IPS DF 19.7 (cell line): ENCODE measurements at regions not wholly inside any gene's neighbourhood (a gene's known extent, or its start where the extent isn't known, plus 50 kb on each side); places are given as distances from the start of the nearest gene placed in this dataset.
A peak's percentile ranks its signal among the peaks of the same experiment; 100 is the strongest.

Source experiments
- DNase-seq: peaks from one replicate; pipeline ENCODE4 v3.0.0-alpha.2; 2013; ENCODE audit warnings: low read depth, low spot score

DNA sequence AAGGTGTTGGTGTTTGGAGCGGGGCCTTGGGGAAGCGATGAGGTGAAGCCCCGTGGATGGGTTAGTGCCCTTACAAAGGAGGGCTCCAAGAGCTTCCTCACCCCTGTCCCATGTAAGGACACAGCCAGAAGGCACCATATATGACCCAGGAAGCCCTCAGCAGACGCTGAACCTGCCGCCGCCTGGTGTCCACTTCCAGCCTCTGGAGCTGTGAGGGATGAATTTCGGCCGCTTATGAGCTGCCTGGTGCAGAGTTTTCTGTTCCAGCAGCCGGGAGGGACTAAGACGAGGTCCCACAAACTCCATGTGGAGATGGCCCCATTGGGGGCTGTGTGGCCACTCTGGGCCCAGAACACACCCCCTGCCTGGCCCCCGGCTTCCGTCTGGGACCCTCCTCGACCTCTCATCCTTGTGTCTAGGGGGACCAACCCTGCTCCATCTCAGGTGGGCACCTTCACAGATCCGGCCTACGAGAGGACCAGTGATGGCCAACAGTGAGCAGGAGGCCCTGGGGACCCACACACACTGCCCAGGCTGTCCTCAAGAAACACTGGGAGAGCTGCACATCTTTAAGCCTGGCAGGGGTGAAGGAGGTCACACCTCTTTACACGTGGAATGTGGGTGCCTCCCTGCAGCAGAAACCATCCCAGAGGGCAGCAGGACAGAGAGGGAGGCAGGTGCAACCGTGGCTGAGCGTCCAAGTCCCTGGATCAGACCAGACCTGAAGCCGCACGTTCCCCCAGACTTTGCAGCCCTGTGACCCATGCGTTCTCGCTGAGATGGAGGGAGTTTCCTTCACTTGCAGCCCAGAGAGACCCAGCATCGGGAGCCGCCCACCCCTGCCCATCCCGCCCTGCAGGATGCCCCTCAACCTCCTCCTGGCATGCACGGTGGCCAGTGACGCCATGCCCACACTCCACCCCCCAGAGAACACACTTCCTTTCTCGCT is 96.1 kb downstream of the PDGFA start:
- no peak for DNase-seq

DNA sequence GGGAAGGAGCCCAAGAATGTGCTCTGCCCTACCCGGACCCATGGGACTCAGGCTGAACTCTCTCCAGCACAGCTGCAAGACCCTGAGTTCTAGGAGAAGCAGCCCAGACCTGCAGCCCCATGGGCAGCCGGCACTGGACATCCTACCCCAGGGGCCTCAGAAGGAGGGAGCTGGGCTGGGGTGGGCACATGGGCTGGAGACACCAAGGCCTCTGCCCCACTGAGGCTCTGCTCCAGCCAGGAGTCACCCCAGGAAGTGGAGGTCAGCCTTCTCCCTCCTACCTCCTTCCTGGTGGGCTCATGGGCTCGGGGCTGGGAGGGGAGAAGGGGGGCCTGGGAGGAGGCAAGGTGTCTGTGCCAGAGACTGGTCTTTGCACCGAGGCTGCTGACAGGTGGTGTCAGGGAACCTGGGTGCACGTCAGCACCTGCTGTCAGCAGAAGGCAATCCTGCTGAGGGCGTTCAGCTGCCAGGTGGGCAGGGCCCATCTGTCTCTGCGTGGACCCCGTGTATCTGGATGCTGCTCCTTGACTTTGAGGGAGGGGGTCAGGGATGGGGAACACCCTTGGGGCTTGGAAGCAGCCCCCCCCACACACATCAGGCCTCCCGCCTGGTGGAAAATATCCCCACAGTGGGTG is 95.2 kb downstream of the PDGFA start:
- no peak for DNase-seq

DNA sequence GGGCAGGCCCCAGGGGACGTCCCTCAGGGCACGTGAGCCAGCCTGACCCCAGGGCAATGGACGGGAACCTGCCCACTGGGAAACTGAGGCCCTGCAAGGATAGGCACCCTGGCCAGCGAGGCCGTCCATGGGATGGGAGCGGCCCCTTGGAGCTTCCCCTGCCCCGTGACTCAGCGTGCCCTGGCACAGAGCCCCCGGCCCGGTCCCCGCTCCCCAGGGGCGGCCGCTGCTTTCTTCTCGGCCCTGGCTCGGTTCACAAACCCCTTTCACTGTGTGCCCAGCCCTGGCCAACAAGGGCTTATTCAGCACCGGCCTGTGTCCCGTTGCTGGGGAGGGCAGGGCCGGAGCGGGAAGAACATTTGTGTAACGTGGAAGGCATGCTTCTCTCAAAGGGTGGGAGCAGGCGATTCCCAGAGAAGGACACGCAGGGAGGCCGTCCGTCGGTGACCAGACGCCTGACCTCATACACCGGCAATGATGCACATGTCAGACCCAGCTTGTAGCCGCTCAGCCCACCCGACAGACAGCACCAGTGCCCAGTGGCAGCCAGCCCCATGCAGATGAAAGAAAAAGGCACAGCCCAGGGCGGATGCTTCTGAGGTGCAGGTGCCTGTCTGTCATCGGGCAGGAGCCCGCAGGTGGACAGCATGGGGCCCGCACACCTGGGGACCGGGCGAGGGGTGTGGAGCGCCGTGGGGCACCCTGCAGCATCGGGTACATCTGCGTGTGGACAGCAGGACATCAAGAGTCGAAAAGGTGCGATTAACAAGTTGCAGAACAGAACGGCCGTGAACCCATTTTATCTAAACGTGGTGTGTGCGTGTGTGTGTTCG is 94.5 kb downstream of the PDGFA start:
- no peak for DNase-seq

DNA sequence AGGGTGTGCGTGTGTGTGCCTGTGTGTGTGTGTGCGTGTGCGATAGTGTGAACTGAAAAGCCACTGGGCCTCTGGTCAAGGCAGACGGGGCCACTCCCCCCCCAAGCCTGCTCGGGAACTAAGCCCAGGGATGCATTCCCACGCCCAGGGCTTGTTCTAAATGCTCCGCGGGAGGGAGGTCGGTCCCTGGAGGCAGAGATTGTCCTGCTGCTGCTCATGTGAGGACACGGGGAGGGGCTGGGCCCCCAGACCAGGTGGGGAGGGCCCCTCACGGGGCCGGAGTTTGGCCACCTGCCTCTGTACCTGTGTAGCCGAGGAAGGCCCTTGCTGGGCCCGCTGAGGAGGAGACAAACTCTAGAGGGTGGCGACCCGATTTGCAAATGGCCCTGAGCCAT is 93.9 kb downstream of the PDGFA start:
- no peak for DNase-seq

DNA sequence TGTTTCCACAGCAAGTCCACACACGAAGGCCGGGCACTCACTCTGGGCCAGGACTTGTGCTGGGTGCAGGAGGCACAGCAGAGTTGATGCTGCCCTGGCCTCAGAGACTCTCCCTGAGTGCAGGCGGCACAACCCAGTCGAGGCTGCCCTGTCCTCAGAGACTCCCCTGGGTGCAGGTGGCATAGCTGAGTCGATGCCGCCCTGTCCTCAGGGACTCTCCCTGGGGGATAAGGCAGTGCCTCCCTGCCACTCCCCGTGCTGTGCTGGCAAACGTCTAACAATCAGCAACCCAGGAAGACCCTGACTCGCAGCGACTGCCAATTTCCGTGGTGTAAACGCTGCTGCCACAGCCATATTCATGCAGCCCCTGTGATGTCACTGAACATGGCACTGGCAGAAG is 93.1 kb downstream of the PDGFA start:
- DNase-seq: no peak

DNA sequence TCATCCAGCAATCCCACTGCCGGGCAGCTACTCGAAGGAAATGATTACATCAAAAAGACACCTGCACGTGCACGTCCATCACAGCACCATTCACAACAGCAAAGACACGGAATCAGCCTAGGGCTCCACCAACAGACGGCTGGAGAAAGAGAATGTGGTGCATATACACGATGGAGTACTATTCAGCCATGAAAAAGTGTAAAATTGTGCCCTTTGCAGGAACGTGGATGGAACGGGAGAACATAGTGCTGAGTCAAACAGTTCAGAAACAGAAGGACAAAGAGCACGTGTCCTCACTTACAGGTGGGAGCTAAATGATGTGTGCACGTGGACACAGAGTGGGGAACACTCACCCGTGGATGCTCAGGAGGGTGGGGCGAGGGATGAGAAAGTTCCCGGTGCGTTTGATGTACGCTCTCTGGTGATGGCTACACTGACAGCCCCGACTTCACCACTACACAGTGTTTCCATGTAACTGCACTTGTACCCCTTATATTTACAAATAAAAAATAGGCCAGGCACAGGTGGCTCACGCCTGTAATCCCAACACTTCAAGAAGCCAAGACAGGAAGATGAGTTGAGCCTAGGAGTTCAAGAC is 92.0 kb downstream of the PDGFA start:
- DNase-seq: no peak

DNA sequence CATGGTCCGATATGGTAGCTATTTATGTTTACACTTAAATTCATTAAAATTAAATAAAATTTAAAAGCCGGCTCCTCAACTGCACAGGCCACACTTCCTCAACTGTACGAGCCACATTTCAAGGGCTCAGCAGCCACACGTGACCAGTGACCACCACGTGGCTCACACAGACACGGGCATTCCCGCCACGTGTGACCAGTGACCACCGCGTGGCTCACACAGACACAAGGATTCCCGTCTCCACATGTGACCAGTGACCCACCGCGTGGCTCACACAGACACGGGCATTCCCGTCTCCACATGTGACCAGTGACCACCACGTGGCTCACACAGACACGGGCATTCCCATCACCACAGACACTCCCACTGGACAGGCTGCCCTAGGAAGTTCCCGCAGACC is 91.3 kb downstream of the PDGFA start:
- no peak for DNase-seq

DNA sequence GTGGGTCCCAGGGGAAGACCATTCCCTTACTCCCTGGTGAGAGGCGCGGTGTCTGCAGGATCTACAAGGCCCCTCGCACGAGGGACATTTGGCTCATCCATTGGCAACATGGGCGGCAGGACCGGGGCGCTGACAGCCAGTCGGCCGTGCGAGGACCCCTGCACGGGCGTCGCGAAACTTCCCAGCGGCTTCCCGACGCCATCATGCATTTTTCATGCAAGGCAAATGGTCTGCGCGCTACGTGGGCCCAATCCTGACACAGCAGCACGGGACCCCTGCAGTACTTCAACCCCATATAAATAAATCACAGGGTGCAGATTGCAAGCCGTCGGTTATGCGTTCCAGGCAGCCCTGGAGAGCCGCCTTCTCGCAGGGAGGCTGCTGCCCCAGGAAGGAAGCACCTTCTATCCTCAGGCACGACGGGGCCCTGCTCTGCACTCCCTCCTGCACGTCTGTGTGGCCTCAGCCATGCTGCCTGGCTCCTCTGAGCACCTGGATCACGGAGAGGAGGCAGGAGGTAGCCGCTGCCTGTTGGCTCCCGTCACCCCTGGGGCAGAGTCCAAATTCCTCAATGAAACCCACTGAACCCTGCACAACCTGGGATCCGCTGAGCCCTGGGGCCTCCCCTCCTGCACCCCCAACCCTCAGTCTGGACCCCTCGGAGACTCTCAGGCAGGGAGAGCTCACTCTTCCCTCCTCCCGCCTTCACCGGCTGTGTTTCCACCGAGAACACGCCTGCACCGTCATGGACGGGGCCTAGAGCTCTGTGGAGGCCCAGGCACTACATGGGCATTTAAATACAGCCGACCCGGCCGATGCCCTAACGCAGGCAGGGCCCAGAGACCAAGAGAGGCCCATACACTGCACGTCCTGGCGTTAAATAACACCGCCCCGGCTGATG is 90.5 kb downstream of the PDGFA start:
- DNase-seq: no peak

DNA sequence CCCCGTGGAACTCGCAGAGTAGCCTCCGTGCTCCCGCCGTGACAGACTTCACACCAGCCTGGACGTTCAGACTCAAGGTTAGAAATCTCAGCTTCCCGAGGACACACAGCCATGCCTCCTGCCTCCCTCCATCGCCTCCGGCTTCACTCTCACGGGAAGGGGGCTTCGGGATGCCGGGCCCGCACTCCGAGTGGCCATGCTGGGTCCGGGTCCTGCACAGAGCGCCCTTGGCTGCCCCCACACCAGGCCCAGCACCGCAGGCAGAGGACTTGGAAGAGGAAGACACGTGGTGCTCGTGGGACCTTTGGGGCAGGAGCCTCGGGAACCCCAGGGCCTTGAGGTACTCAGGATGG is 89.8 kb downstream of the PDGFA start:
- no peak for DNase-seq

DNA sequence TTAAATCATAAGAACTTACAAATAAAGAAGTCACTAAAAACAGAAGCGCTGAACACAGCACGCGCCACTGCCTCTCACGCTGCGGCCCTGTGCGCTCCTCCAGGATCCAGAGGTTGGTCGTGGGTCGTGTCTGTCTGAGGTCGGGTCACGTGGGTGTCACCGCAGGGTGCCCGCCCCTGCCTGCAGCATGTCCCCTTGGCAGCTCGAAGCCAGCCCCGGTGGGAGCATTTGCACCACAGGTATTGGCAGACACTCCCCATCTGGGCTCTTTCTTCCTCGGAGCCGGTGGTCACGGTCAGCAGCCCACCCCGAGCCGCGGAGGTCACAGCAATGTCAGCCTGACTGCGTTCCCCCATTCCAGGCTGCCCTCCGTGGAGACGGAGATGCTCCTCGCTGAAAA is 88.6 kb downstream of the PDGFA start:
- no peak for DNase-seq

DNA sequence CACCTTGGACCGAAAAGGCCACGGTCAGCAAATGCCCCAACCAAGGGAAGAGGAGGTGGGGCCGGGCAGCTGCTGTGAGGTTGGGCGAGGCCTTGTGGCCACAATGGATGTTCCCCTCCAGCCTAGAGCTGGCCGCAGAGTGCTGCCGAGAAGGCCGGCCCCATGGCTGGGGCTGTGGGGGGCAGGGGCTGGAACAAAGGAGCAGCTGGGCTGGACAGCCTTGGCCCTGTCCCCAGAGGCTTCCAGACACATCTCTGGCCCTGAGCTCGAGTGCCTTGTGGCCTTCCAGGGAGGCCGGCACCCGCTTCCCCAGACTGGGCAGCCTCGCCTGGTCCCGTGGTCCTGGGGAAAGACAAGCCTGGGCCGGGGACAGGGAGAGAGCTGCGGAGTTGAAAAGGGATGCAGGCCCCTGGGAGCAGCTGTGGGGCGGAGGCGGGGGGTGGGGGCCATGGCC is 88.0 kb downstream of the PDGFA start:
- DNase-seq: no peak

DNA sequence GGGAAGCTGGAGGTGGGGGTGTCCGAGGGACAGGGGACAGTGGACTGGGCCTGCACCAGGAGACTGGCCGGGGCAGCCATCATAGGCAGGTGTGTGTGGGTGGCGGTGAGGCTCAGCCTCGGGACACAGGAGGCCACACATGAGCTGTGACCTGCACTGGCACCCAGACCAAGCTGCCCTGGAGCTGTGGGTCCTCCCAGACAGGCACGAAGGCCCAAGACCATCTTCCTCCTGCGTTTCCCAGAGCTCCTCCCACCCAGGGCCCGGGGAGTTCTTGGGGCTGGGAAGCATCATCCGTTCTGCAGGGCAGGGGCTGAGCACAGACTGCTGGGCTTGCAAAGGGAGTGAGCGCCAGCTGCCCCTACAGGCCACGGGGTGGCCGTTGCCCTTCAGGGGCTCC is 87.4 kb downstream of the PDGFA start:
- DNase-seq: no peak

DNA sequence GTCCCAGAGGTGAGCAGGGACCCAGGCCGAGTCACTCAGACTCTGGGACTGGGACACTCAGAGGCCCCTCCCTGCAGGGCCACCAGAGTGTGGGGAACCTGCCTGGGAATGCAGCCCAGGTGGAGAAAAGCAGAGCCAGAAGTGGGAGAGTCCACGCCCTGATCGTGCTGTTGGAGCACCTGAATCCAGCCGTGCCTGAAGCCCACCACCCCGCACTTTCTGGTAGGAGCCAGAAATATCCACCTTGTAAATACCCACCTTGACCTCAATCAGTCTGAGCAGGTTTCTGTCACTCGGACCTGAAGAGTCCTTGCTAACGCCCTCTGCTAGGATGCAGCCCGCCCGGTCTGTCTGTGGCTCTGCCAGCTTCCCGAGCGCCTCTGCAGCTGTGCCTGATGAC is 86.7 kb downstream of the PDGFA start:
- DNase-seq: no peak

DNA sequence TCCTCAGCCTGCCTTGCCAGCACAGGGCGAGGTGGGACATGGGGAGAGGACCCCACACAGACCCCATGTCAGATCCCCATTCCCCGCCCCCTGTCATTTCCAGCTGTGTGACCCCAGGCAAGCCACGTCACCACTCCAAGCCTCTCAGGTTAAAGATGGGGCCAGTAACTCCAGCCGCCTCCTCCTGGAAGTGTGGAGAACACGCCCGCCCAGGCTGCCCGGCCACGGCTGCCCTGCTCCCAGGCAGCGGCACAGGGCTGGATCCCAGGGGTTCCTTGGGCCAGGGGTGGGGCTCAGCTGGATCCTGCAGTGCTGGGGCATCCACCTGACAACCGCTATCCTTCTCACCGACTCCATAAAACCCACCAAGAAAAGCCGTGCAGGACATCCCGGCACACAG is 86.1 kb downstream of the PDGFA start:
- no peak for DNase-seq

DNA sequence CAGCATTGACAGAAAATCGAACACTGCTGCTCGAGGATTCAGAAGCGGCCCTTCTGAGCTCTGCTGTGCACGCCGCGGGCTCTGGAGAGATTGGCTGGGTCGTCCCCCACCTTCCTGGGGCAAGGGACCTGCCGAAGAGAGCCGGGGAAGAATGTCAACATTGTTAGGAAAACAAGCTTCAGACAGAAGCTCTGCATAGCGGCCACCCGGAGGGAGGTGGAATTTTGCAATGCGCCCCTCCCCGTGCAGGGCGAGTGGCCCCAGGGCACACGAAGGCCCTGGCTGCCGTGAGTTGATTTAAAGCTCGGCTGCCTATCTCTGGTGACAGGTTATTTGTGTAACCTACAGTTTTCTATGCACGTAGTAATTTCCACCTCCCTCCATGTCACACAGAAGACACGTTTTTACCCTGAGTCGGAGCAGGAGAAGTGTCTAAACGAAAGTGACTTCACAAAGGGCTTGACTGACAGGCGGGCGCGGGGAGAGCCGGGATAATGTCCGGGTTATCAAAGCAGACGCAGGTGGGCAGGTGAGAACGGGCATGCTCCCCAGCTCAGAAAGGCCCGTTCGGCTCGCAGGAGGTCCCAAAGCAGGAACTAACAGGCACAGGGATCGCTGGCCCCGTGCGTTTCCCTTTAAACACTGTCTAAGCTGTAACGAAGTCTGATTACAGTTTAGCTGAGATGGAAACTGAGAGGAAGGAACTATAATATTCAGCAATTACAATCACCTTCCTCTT is 84.6 kb downstream of the PDGFA start:
- DNase-seq: peak; percentile 65

DNA sequence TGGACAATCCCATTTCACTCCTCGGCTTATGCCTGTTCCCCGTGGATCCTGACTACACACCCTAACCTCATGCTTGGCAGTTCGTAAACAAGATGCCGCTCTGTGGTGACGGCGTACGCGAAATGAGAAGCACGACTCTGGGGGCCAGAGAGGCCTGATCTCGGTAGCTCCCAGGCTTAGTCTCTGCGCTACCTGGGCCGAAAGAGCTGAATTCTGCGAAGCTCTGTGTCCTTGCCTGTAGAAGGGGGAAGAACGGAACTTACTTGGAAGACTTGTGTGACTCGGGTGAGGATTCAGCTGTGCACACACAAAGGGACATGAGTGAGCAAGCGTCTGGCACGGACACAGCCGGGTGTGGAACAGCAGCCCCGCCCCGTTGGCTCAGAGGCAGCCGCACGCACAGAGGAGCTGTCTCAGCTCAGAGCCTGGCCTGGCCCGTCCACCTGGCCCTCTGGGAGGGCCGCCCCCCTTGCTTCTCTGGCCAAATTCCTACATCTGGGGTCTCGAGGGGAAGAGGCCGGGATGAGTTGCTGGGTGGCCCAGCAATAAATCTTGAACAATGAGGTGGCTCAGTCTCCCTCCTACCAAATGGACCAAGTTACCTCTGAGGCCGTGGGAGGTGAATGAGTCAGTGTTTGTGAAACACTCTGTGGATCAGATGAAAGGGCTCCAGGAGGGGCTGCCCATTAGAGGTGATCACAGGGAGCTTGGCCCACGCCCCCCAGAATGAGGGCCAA is 83.8 kb downstream of the PDGFA start:
- DNase-seq: no peak

DNA sequence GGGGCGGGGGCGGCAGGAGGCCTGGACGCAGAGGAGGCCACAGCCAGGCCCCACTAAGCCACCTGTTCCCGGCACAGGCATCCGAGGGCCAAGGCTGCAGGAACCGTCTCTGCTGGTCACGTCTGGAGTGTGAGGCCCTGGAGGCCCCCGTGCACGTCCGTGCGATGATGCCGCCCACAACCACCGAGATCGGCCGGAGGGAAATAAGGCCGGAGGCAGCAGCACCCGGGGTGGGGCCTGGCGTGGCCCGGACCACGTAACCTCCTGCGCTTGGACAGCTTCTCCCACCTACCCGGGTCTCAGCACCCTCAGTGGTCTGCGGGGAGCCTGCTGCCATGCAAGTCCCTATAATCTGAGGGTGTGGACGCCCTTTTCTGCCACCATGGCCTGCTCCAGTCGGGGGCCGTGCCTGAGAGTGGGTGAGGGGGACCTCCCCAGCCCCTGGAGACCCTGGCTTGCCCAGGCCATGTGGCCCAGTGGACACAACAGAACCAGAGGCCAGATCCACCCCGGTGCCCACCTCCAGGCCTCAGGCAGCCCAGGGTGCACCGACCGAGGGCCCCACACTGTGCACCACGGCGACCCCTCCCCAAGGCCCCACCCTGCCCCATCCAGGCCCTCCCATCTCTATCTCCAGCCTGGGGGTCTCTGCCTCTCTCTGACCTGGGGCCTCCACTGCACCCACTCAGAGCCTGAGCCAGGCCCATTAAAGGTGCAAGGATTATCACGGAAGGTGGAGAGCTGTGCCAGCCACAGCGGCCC is 83.1 kb downstream of the PDGFA start:
- no peak for DNase-seq

DNA sequence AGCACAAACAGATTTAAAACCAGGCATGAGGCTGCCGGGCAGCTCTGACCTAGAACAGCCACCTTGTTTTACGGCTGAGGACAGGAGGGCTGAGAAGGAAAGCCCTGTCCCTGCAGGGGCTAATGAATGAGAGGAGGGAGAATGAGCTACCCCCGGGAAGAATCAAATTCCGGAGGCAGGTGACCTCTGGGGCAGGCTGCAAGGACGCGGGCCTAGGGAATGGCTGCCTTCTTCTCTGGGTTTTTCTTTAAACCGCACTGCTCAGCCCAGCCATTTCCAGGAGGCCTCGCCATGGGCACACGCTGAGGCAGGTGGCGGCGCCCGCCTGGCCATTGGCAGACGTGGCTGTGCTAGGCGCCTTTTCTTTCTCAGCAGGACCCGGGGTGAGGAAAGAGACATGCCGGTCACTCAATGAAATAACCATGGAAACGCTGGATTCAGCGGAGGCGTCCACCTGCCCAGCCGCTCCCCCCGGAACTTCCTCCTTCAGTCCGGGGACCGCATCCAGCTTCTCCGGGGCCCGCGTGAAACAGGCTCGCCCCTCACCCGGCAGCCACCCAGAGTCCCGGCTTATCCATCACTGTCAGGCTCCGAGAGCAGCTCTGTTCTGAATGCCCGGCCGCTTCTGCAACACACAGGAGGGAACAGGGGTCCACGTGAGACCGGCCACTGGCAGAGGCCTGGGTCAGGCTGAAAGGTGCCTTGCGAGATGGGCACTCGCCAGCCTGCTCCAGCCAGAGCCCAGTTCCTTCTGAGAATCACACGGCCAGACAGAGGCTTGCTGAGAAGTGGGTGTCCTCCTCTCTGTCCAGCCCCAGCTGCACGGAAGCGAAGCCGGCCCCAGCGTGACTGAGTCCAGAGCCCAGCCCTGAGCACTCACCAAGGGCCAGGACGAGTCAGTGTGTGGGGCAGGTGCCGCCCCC is 82.1 kb downstream of the PDGFA start:
- DNase-seq: no peak
